HG02763 (cell line): ENCODE measurements at regions not wholly inside any gene's neighbourhood (a gene's known extent, or its start where the extent isn't known, plus 50 kb on each side); places are given as distances from the start of the nearest gene placed in this dataset.
"Not testable (repeated sequence)": the region's sequence is repeated elsewhere in the genome, so short reads cannot be mapped to it uniquely, and the experiment has no call there.

Experiments
- ATAC-seq: cut with Tn5 transposase; IDR thresholded peaks from one replicate; pipeline ENCODE4 v1.9.1; 2021; ENCODE audit warnings: mild to moderate bottlenecking, moderate library complexity; ENCODE audit not compliant: unreplicated experiment

DNA sequence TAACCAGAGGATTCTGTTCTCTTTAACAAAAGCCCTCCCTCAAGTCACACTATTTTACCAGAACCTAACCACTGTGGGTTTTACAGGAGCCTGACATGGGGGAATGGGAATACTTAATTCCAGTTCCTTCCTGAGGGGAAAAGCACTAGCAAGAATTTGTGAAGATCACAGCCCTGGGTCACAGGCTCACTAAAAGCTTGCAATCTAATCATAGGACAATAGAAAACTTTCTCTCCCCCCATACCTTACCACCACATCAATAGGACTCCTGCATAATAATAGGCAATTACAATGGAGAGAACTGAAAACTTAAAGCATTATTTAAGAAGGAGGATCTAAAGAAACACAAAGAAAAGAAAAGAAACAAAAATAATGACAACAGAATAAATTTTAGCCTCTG is 225.8 kb upstream of the ZNF804A start:
- ATAC-seq, result no peak

DNA sequence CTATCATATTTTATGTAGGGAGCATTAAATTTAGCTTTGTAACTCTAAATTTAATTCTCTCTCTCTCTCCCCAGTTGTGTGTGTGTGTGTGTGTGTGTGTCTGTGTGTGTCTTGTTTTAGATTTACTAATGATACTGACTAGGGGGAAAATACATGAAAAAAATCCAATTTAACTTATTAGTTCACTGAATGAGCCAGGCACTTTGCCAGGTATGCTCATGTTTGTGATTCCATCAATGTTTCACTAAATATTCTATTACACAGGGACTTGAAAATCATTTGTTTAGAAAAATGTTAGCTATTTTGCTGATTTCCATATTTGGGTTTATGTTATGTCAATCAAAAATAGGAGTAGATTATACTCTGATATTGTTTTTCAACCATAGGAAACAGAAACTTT is 203.7 kb upstream of the ZNF804A start:
- ATAC-seq, result no peak

- no peak for ATAC-seq
These were observed 195.9 kb upstream of the ZNF804A start for GRCh38 chr2:184402381-184402780.

DNA sequence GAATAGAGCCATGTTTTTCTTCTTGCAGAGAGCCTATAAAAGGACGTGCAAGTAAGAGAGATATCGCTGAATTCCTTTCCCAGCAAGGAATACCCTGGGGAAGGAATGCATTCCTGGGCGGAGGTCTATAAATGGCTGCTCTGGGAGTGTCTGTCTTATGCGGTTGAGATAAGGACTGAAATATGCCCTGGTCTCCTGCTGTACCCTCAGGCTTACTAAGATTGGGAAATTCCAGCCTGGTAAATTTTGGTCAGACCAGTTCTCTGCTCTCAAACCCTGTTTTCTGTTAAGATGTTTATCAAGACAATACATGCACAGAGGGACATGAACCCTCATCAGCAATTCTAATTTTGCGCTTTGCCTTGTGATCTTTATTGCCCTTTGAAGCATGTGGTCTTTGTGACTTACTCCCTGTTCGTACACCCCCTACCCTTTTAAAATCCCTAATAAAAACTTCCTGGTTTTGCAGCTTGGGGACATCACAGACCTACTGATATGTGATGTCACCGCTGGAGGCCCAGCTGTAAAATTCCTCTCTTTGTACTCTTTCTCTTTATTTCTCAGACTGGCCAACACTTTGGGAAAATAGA is 191.2 kb upstream of the ZNF804A start:
- not testable (repeated sequence) for ATAC-seq

DNA sequence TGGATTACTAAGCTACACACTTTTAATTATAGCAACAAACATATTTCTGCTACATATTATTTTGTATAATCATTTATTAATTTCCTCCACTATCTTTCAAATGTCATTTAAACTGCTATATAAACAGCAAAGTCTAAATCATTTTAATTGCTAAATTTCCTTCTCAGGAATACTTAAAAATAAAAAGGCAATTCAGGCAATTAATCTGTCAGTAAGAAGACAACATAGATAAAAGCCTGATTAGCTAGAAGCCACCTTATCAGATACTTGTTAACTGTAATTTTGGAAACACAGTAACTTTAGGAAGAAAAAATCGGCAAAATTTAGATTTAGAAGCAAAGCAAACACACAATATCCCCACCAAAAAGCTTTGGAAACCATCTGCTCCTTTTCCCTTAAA is 188.2 kb upstream of the ZNF804A start:
- no peak for ATAC-seq

GRCh38 chr2:184413221-184413620 is 185.1 kb upstream of the ZNF804A start:
- ATAC-seq, result no peak

- ATAC-seq, result no peak
These were observed 184.6 kb upstream of the ZNF804A start for GRCh38 chr2:184413671-184414229.

DNA sequence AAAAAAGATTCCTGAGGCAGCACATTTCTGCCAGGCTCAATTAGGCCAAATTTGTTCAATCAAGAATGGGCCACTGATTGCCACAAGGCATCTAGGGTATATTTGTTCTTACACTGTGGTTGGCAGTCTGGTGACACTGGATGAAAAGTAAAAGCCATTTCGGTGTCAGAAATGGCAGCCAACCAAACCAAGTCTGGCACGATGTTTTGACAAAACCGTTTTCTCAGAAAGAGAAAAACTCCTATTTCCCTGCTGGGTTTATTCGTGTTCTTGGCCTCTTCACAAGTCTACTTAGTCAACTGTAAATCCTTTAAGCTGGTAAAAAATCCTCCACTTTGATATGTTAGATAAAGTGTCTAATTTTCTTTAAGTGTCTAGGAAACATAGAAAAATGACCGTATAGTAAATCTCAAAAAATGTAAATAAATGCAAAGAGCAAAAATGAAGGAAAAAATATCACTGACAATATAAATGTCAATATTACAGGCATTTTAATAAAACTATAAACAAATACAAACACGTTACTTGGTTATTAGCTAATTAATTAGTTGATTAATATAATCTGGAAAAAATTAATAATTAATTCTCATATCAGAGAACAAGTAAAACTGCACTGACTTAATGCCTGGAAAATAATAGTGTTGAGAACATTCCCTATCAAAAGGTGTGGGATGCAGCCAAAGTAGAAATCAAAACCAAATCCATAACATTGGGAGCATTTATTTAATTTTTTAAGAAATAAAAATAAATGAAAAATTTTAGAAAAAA is 182.0 kb upstream of the ZNF804A start:
- no peak for ATAC-seq

DNA sequence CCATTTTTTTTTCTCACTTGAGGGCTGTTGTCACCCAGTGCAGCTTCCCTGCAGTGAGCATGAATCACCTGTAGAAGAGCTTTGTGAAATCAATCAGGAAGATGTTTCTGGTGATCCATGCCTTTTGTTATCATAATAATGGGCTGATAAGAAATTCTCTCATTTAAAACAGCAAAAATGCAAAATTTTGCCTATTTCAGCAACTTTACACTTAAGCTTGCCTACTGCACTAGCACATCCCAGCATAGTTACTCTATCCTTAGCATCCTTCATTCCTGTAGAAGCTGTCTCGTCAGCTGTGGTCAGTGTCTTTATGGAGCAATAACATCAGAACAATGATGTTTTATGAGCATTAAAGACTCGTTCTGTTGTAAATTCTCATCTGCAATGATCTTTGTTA is 178.6 kb upstream of the ZNF804A start:
- no peak for ATAC-seq

DNA sequence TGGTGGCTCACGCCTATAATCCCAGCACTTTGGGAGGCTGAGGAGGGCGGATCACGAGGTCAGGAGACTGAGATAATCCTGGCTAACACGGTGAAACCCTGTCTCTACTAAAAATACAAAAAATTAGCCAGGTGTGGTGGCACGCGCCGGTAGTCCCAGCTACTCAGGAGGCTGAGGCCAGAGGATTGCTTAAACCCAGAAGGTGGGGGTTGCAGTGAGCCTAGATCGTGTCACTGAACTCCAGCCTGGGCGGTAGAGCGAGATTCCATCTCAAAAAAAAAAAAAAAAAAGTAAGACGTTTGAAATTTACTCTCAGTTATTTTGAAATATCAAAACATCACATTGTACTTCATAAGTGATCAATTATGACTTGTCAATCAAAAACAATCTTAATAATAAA is 176.9 kb upstream of the ZNF804A start:
- ATAC-seq, result not testable (repeated sequence)

- no peak for ATAC-seq
These were observed 173.2 kb upstream of the ZNF804A start for GRCh38 chr2:184425083-184425482.

DNA sequence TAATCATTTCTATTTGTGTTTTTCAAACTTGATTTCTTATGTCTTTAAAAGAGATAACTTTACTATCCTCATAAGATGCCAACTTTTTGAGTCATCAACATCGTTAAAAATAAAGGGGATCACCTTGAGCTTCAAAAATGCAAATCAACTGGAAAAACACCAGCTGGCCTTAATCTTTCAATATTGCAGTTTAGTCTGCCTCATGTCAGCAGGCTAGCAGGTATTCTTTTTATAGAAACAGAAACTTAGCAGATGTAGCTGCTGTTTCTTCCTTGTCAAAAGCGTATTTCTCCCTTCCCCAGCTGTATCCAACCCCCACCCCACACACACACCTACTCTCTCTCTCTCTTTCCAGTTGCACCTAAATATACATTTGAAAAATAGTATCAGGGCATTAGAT is 154.1 kb upstream of the ZNF804A start:
- peak; percentile 98 for ATAC-seq

- peak; percentile 31 for ATAC-seq
These were observed 153.6 kb upstream of the ZNF804A start for GRCh38 chr2:184444623-184445223.

GRCh38 chr2:184449760-184450159 is 148.6 kb upstream of the ZNF804A start:
- no peak for ATAC-seq

DNA sequence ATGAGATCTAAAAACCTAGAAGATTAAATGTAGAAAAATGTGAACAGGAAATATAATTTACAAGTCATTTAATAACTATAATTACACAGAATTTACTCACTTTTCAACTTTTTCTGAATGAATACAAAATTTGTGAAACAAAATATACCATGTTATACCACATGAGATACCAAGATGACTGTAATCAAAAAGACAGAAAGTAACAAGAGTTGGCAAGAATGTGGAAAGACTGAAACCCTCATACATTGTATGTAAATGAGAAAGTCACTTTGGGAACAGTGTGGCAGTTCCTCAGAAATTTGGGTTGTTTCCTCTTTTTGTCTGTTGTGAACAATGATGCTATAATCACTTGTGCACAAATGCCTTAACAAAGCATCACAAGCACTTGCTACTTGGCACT is 145.4 kb upstream of the ZNF804A start:
- no peak for ATAC-seq

GRCh38 chr2:184455624-184456023 is 142.7 kb upstream of the ZNF804A start:
- no peak for ATAC-seq

DNA sequence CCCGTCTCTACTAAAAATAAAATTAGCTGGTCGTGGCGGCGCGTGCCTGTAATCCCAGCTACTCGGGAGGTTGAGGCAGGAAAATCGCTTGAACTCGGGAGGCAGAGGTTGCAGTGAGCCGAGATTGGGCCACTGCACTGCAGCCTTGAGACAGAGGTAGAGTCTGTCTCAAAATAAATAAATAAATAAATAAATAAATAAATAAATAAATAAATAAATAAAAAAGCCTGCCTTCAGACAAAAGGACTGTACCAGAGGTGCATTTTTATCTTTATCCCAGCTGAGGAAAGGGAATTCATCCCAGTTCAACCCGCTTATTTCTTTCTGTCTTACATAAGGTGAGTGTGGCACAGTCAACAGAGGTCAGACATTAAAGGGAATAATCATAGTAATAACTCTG is 141.6 kb upstream of the ZNF804A start:
- ATAC-seq, result not testable (repeated sequence)

GRCh38 chr2:184463102-184463865 is 135.0 kb upstream of the ZNF804A start:
- peak; percentile 65 for ATAC-seq

DNA sequence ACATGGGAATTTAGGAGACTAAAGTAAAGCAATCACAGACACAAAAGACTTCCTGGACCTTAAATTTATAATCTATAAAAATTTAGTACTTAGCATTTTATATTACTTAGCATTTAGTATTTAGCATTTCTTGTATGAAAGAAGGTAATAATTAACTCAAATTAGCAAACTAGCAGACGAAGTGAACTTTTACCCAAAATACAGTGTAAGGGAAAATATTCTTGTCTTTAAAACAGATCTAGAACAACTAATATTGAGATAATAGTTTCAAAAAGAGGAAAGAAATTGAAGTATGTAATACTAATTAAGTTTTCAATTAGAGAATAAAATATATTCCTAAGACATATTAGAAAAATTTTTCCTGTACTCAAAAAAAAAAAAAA is 134.5 kb upstream of the ZNF804A start:
- ATAC-seq, result no peak

DNA sequence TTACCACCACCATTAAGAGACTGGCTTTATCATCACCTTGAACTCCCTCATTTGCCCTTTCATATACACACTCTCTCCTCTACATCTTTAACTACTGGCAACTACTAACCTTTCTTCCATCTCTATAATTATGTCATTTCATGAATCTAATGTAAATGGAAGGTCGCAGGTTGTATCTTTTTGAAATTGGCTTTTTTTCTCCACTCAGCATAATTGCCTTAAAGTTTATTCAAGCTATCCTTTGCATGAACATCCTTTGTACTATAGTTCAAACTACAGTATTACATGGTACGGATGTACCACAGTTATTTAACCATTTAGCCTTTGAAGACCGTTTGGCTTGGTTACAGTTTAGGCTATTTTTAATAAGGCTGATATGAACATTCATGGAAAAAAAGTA is 129.5 kb upstream of the ZNF804A start:
- no peak for ATAC-seq

DNA sequence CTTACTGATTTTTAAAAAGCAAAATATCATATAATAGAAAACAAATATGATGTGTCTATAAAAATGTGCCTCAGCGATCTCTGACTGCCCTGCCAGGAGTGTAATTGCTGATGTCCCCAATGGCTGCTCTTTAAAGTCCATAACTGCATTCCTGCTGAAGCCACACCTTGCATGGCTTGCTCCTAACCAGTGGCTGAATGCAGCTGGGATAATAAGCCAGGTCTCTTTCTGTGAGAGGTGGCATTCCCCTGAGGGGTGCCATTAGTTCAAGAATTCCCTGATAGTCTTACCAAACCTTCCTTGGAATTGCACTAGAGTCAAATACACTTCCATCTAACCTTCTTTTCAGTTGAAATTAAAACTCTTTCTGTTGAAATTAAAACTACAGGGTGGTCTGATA is 125.8 kb upstream of the ZNF804A start:
- ATAC-seq, result no peak
